H1 (cell line): ENCODE measurements at regions not wholly inside any gene's neighbourhood (a gene's known extent, or its start where the extent isn't known, plus 50 kb on each side); places are given as distances from the start of the nearest gene placed in this dataset.

ENCODE experiments used
- CTCF ChIA-PET: fragments of 300-600 bp; sonication (Branson Sonifier 250); formaldehyde crosslinking; loops from one replicate; lab custom pipeline; 2021; ENCODE audit not compliant: partially characterized antibody; lab: Charles Lee
- POLR2A ChIA-PET: fragments of 300-600 bp; sonication (Branson Sonifier 250); formaldehyde crosslinking; loops from one replicate; lab custom pipeline; 2021; ENCODE audit warnings: inconsistent platforms; ENCODE audit not compliant: partially characterized antibody; lab: Charles Lee
- DNase-seq, 2 experiments: peaks; one replicate each; pipeline versions ENCODE4 v3.0.0 to v3.0.0-alpha.2; 2010 to 2022; ENCODE audit warnings: low spot score in 2 of 2, low read depth in 1 of 2, mixed read lengths in 1 of 2
- FAIRE-seq: peaks from 2 replicates; lab custom pipeline; 2011; peaks lifted over from hg19 to GRCh38; lab: Jason Lieb, UNC
- H2AFZ ChIP-seq: 2 replicates; pipeline ENCODE4 v1.8.1; 2012; ENCODE audit warnings: low read length, inconsistent platforms
- H2AK5ac ChIP-seq: 2 replicates; pipeline ENCODE4 v1.6.1; 2013; ENCODE audit warnings: low read depth, low read length
- H2BK120ac ChIP-seq: replicated peaks from 2 replicates; pipeline ENCODE3; 2013; ENCODE audit warnings: low read depth, low read length, inconsistent platforms
- H2BK12ac ChIP-seq: 2 replicates; pipeline ENCODE4 v1.6.1; 2013; ENCODE audit warnings: low read depth, low read length
- H2BK15ac ChIP-seq: 2 replicates; pipeline ENCODE4 v1.6.1; 2013; ENCODE audit warnings: low read length
- H2BK20ac ChIP-seq: 2 replicates; pipeline ENCODE4 v1.6.1; 2013; ENCODE audit warnings: low read length
- H2BK5ac ChIP-seq: 2 replicates; pipeline ENCODE4 v1.6.1; 2013; ENCODE audit warnings: low read depth, low read length
- H3K14ac ChIP-seq: 2 replicates; pipeline ENCODE4 v1.6.1; 2013; ENCODE audit warnings: inconsistent platforms; ENCODE audit not compliant: insufficient read length
- H3K18ac ChIP-seq: 2 replicates; pipeline ENCODE4 v1.6.1; 2013; ENCODE audit warnings: low read length; ENCODE audit errors: extremely low read depth
- H3K23ac ChIP-seq: 2 replicates; pipeline ENCODE4 v1.6.1; 2013; ENCODE audit warnings: inconsistent platforms; ENCODE audit not compliant: insufficient read length
- H3K23me2 ChIP-seq: 2 replicates; pipeline ENCODE4 v1.6.1; 2013; ENCODE audit warnings: low read depth, low read length
- H3K27ac ChIP-seq: 2 replicates; pipeline ENCODE4 v1.6.1; 2011; ENCODE audit warnings: low read depth, low read length, inconsistent platforms
- H3K27me3 ChIP-seq, 4 experiments: replicated peaks in 1 of 4; 1 replicate in 1 of 4; 2 replicates in 3 of 4; pipeline versions ENCODE4 v1.6.1 to v1.8.1; 2011 to 2013; ENCODE audit warnings: low read length in 3 of 4, mild to moderate bottlenecking in 3 of 4, inconsistent platforms in 2 of 4, mixed read lengths in 2 of 4, moderate library complexity in 1 of 4; ENCODE audit not compliant: control insufficient read depth in 3 of 4, insufficient read depth in 3 of 4; ENCODE audit errors: extremely low read depth in 1 of 4
- H3K36me3 ChIP-seq, 4 experiments: 2 replicates each; pipeline versions ENCODE4 v1.6.1 to v1.8.1; 2011 to 2013; ENCODE audit warnings: mild to moderate bottlenecking in 4 of 4, low read length in 3 of 4, moderate library complexity in 2 of 4, control low read depth in 1 of 4, inconsistent platforms in 1 of 4; ENCODE audit not compliant: insufficient read depth in 4 of 4, control insufficient read depth in 2 of 4
- H3K4ac ChIP-seq: replicated peaks from 2 replicates; pipeline ENCODE3; 2013; ENCODE audit warnings: low read length, low read depth, mixed read lengths, inconsistent platforms; ENCODE audit not compliant: insufficient read length
- H3K4me1 ChIP-seq, 4 experiments: replicated peaks in 1 of 4; 1 replicate in 1 of 4; 2 replicates in 3 of 4; pipeline versions ENCODE4 v1.6.1 to v1.8.1; 2011 to 2013; ENCODE audit warnings: low read length in 3 of 4, inconsistent platforms in 2 of 4, mixed read lengths in 1 of 4; ENCODE audit not compliant: insufficient read depth in 4 of 4, control insufficient read depth in 3 of 4
- H3K4me2 ChIP-seq, 2 experiments: 2 replicates each; pipeline versions ENCODE4 v1.6.1 to v1.8.1; 2011 to 2013; ENCODE audit warnings: low read depth in 2 of 2, low read length in 2 of 2, control low read depth in 1 of 2, inconsistent platforms in 1 of 2, mild to moderate bottlenecking in 1 of 2; ENCODE audit not compliant: insufficient read depth in 1 of 2
- H3K4me3 ChIP-seq, 4 experiments: fragments of 200-600, 300-600 bp in 1 of 4; sonication (generic), shearing (Covaris generic), sonication (Bioruptor Twin) in 1 of 4; 2 replicates each; pipeline versions ENCODE4 v1.5.1 to v1.8.1; 2011 to 2016; ENCODE audit warnings: low read length in 4 of 4, low read depth in 3 of 4, control low read depth in 2 of 4, inconsistent platforms in 2 of 4, mild to moderate bottlenecking in 2 of 4, mixed read lengths in 1 of 4, moderate library complexity in 1 of 4; ENCODE audit not compliant: insufficient read depth in 2 of 4; ENCODE audit errors: extremely low read depth in 1 of 4
- H3K56ac ChIP-seq: replicated peaks from 2 replicates; pipeline ENCODE3; 2013; ENCODE audit warnings: low read depth, mild to moderate bottlenecking, mixed read lengths, low read length, inconsistent platforms; ENCODE audit not compliant: insufficient read length
- H3K79me1 ChIP-seq: 2 replicates; pipeline ENCODE4 v1.6.1; 2013; ENCODE audit warnings: low read depth, low read length, control low read depth
- H3K79me2 ChIP-seq, 2 experiments: 2 replicates each; pipeline versions ENCODE4 v1.6.1 to v1.8.1; 2012 to 2013; ENCODE audit warnings: low read length in 2 of 2, mild to moderate bottlenecking in 2 of 2, inconsistent platforms in 1 of 2; ENCODE audit not compliant: insufficient read depth in 2 of 2, control insufficient read depth in 1 of 2
- H3K9ac ChIP-seq, 4 experiments: replicated peaks in 1 of 4; 1 replicate in 1 of 4; 2 replicates in 3 of 4; pipeline versions ENCODE4 v1.6.1 to v1.8.1; 2011 to 2013; ENCODE audit warnings: low read depth in 3 of 4, low read length in 3 of 4, control low read depth in 2 of 4, mild to moderate bottlenecking in 2 of 4, moderate library complexity in 2 of 4, inconsistent platforms in 1 of 4; ENCODE audit errors: extremely low read depth in 1 of 4
- H3K9me3 ChIP-seq, 2 experiments: 2 replicates each; pipeline versions ENCODE4 v1.6.1 to v1.8.1; 2012 to 2013; ENCODE audit warnings: mild to moderate bottlenecking in 2 of 2, moderate library complexity in 2 of 2, control low read depth in 1 of 2, inconsistent platforms in 1 of 2, low read depth in 1 of 2, low read length in 1 of 2, mixed read lengths in 1 of 2; ENCODE audit not compliant: insufficient read depth in 2 of 2
- H4K20me1 ChIP-seq, 2 experiments: replicated peaks in 1 of 2; 2 replicates each; pipeline versions ENCODE3 to v1.8.1; 2011 to 2013; ENCODE audit warnings: inconsistent platforms in 2 of 2, low read length in 2 of 2, mild to moderate bottlenecking in 1 of 2; ENCODE audit not compliant: insufficient read depth in 2 of 2, control insufficient read depth in 1 of 2
- H4K5ac ChIP-seq: 2 replicates; pipeline ENCODE4 v1.6.1; 2013; ENCODE audit warnings: low read length, low read depth, mixed read lengths, inconsistent platforms; ENCODE audit not compliant: insufficient read length
- H4K8ac ChIP-seq: 2 replicates; pipeline ENCODE4 v1.8.0; 2013; ENCODE audit warnings: mild to moderate bottlenecking, moderate library complexity, low read length, inconsistent platforms; ENCODE audit not compliant: insufficient read depth; ENCODE audit errors: extremely low read depth
- H4K91ac ChIP-seq: replicated peaks from 2 replicates; pipeline ENCODE3; 2013; ENCODE audit warnings: low read length, mixed read lengths, inconsistent platforms; ENCODE audit not compliant: insufficient read length
- BRCA1 ChIP-seq: IDR thresholded peaks from 2 replicates; pipeline ENCODE4 v1.6.1; 2012; ENCODE audit warnings: low read depth, low read length, improper control_type of control experiment
- CEBPB ChIP-seq: IDR thresholded peaks from 2 replicates; pipeline ENCODE4 v1.6.1; 2012; ENCODE audit warnings: low read depth, low read length
- CHD2 ChIP-seq: IDR thresholded peaks from 2 replicates; pipeline ENCODE4 v1.6.1; 2012; ENCODE audit warnings: low read length, improper control_type of control experiment
- GTF2F1 ChIP-seq: IDR thresholded peaks from 2 replicates; pipeline ENCODE4 v1.6.1; 2012; ENCODE audit warnings: low read depth, low read length, improper control_type of control experiment, borderline replicate concordance
- JUND ChIP-seq: IDR thresholded peaks from 2 replicates; pipeline ENCODE4 v1.6.1; 2011; ENCODE audit warnings: mild to moderate bottlenecking, improper control_type of control experiment, low read length
- KDM4A ChIP-seq: IDR thresholded peaks from one replicate; pipeline ENCODE4 v1.7.1; 2012; ENCODE audit warnings: low read depth, mild to moderate bottlenecking, moderate library complexity, low read length, inconsistent platforms; ENCODE audit not compliant: severe bottlenecking
- POU5F1 ChIP-seq: IDR thresholded peaks from 2 replicates; pipeline ENCODE4 v1.6.1; 2011; ENCODE audit warnings: low read depth, mild to moderate bottlenecking, low read length, moderate library complexity
- RBBP5 ChIP-seq: IDR thresholded peaks from 2 replicates; pipeline ENCODE4 v1.7.1; 2012; ENCODE audit warnings: low read depth, mild to moderate bottlenecking, inconsistent platforms, low read length, moderate library complexity, borderline replicate concordance
- TBP ChIP-seq: IDR thresholded peaks from 2 replicates; pipeline ENCODE4 v1.6.1; 2011; ENCODE audit warnings: low read depth, low read length, improper control_type of control experiment
- WGBS, 2 experiments: shearing (Covaris generic) in 1 of 2; methylation state at CpG; one replicate each; pipeline versions ENCODE4 v1.1.6 to v1.1.7; 2013 to 2015; ENCODE audit warnings: low lambda C conversion rate in 2 of 2, mixed read lengths in 2 of 2, inconsistent platforms in 1 of 2, low coverage in 1 of 2, missing lambda C conversion rate in 1 of 2; ENCODE audit not compliant: insufficient replicate concordance in 2 of 2, insufficient coverage in 1 of 2, insufficient read length in 1 of 2; ENCODE audit errors: extremely low coverage in 1 of 2, missing lambda C conversion rate in 1 of 2; 5-methylcytosine and 5-hydroxymethylcytosine counted together
- TF ChIP-seq, protein P1 (sequence below): IDR thresholded peaks from 2 replicates; pipeline ENCODE4 v1.6.1; 2012; ENCODE audit warnings: low read length, inconsistent platforms
- TF ChIP-seq, protein P2 (sequence below): IDR thresholded peaks from 2 replicates; pipeline ENCODE4 v1.6.1; 2011; ENCODE audit warnings: low read depth, mild to moderate bottlenecking, low read length; ENCODE audit not compliant: insufficient read depth

DNA sequence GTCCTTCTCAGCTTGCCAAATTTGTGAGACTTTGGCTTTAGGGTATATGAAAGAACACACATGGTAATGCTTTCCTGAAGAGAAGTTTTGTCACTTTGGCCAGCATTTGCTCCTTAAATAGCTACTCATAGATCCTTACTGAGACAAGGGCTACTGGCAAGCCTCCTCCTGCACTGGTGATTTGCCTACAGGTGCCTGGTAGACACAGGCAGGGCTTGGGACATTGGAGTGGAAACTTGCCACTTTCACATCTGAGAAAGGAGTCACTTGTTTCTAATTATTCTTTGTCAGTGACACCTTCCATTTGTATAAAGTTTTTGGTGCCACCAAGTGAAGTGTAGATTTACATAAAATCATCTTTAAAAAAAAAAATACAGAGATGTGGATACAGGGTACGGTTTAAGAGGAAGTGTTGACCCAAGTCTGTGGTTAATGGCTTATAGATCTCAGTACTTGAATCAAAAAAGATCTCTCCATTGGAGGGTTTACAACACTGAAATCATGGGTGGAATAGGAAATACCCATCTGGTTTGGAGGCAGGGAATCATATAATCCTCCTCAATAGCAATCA, 132.8 kb upstream of the GADL1 start:
- no peak overlapping the region for H3K27ac ChIP-seq
- CTCF ChIA-PET: interaction anchor here (1.4 kb wide), 1 partner anchor 11 kb away, joined by 3 read pairs; no protein-coding TSS in a partner anchor
- H3K4me3 ChIP-seq: no peak overlapping the region
- no peak for DNase-seq
- H3K27me3 ChIP-seq: no peaks in the 10 kb centered on the region
- H4K91ac ChIP-seq: no peak overlapping the region
- no peak overlapping the region for H4K8ac ChIP-seq
- no peaks in the 10 kb centered on the region for H4K20me1 ChIP-seq
- H2AK5ac ChIP-seq: no peak overlapping the region
- FAIRE-seq: no peak
- H3K18ac ChIP-seq: no peak overlapping the region
- WGBS, 2 experiments: 100% methylated on average over 1 of the region's 1 CpG; no CpG with 5 or more reads in 1 of the 2 experiments
- peaks cover 3 to 5% of the 10 kb centered on the region in 2 experiments; a peak in 1 of 4 replicates for H3K9me3 ChIP-seq
- no peak overlapping the region for H2BK15ac ChIP-seq
- H4K5ac ChIP-seq: no peak overlapping the region
- no peak overlapping the region for H3K23ac ChIP-seq
- no peaks in the 10 kb centered on the region; the same call in 1 of the 2 replicates for H3K23me2 ChIP-seq
- H2BK120ac ChIP-seq: no peak overlapping the region
- no peak overlapping the region for H2BK20ac ChIP-seq
- no peak overlapping the region for H3K4ac ChIP-seq
- POLR2A ChIA-PET: interaction anchor here (0.7 kb wide), 1 partner anchor 111 kb away, joined by 4 read pairs; no protein-coding TSS in a partner anchor
- no peaks in the 10 kb centered on the region for H3K4me1 ChIP-seq
- TF ChIP-seq POU5F1: no peak
- no peak for TF ChIP-seq KDM4A
- TF ChIP-seq, protein P1, sequence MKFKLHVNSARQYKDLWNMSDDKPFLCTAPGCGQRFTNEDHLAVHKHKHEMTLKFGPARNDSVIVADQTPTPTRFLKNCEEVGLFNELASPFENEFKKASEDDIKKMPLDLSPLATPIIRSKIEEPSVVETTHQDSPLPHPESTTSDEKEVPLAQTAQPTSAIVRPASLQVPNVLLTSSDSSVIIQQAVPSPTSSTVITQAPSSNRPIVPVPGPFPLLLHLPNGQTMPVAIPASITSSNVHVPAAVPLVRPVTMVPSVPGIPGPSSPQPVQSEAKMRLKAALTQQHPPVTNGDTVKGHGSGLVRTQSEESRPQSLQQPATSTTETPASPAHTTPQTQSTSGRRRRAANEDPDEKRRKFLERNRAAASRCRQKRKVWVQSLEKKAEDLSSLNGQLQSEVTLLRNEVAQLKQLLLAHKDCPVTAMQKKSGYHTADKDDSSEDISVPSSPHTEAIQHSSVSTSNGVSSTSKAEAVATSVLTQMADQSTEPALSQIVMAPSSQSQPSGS: no peak
- TF ChIP-seq BRCA1: no peak
- TF ChIP-seq TBP: no peak
- TF ChIP-seq CEBPB: no peak
- no peak for TF ChIP-seq JUND
- TF ChIP-seq GTF2F1: no peak
- TF ChIP-seq, protein P2, sequence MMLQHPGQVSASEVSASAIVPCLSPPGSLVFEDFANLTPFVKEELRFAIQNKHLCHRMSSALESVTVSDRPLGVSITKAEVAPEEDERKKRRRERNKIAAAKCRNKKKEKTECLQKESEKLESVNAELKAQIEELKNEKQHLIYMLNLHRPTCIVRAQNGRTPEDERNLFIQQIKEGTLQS: no peak
- no peak for TF ChIP-seq RBBP5
- no peak for TF ChIP-seq CHD2
- H3K36me3 ChIP-seq: no peaks in the 10 kb centered on the region
- H2AFZ ChIP-seq: no peak overlapping the region
- no peak overlapping the region for H3K4me2 ChIP-seq
- no peak overlapping the region for H3K9ac ChIP-seq
- no peak overlapping the region for H3K14ac ChIP-seq
- H3K56ac ChIP-seq: no peak overlapping the region
- no peaks in the 10 kb centered on the region for H3K79me2 ChIP-seq
- H3K79me1 ChIP-seq: no peaks in the 10 kb centered on the region
- H2BK12ac ChIP-seq: no peak overlapping the region
- H2BK5ac ChIP-seq: no peak overlapping the region
